ENCODE measurements at regions not wholly inside any gene's neighbourhood (a gene's known extent, or its start where the extent isn't known, plus 50 kb on each side); places are given as distances from the start of the nearest gene placed in this dataset.

DNA sequence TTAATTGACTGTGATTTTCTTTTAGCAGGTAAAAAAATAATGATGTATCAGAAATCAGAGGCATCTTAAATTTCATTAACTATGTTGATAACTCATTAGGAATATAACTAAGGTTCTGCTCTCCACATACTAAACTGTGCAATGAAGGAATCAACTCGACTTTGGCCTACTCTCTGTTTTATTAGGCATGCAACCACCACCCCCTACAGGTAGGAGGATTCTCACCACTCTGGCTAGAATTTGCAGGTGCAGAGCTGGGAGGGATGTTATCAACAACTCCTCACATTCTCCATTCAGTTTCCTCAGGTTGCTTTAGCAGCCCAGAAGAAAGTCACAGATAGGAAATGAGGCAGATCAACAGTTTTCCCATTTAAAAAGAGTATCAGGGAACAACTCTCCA lies 160.1 kb downstream of the COX18 start:
- no peaks in the 10 kb centered on the region for H3K9me3 ChIP-seq (ENCODE audit: control insufficient read depth in 4 of 4, low read length in 3 of 4)
- no peaks in the 10 kb centered on the region for H3K27me3 ChIP-seq (ENCODE audit: control insufficient read depth in 4 of 4, insufficient read depth in 4 of 4, low read length in 3 of 4)
- H3K4me1 ChIP-seq (ENCODE audit: control insufficient read depth in 4 of 4, insufficient read depth in 4 of 4, low read length in 3 of 4), result no peaks in the 10 kb centered on the region
- no peak for TF ChIP-seq FOXA2 (IDR thresholded peaks at IDR 0.05)
- no peak for TF ChIP-seq FOXA1 (IDR thresholded peaks at IDR 0.05)
- peak; percentile 86 to 88 for TF ChIP-seq RAD21 (IDR thresholded peaks at IDR 0.05)
- TF ChIP-seq, protein P1, sequence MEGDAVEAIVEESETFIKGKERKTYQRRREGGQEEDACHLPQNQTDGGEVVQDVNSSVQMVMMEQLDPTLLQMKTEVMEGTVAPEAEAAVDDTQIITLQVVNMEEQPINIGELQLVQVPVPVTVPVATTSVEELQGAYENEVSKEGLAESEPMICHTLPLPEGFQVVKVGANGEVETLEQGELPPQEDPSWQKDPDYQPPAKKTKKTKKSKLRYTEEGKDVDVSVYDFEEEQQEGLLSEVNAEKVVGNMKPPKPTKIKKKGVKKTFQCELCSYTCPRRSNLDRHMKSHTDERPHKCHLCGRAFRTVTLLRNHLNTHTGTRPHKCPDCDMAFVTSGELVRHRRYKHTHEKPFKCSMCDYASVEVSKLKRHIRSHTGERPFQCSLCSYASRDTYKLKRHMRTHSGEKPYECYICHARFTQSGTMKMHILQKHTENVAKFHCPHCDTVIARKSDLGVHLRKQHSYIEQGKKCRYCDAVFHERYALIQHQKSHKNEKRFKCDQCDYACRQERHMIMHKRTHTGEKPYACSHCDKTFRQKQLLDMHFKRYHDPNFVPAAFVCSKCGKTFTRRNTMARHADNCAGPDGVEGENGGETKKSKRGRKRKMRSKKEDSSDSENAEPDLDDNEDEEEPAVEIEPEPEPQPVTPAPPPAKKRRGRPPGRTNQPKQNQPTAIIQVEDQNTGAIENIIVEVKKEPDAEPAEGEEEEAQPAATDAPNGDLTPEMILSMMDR (IDR thresholded peaks at IDR 0.05; ENCODE audit: low read depth, low read length, missing input control), result peak; percentile 59
- TF ChIP-seq, protein P2, sequence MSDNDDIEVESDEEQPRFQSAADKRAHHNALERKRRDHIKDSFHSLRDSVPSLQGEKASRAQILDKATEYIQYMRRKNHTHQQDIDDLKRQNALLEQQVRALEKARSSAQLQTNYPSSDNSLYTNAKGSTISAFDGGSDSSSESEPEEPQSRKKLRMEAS (IDR thresholded peaks at IDR 0.05), result no peak
- no peak for TF ChIP-seq RXRA (IDR thresholded peaks at IDR 0.05)
- no peak for TF ChIP-seq EGR1 (IDR thresholded peaks at IDR 0.05; ENCODE audit: low read depth in 2 of 2)
- TF ChIP-seq, protein P3, sequence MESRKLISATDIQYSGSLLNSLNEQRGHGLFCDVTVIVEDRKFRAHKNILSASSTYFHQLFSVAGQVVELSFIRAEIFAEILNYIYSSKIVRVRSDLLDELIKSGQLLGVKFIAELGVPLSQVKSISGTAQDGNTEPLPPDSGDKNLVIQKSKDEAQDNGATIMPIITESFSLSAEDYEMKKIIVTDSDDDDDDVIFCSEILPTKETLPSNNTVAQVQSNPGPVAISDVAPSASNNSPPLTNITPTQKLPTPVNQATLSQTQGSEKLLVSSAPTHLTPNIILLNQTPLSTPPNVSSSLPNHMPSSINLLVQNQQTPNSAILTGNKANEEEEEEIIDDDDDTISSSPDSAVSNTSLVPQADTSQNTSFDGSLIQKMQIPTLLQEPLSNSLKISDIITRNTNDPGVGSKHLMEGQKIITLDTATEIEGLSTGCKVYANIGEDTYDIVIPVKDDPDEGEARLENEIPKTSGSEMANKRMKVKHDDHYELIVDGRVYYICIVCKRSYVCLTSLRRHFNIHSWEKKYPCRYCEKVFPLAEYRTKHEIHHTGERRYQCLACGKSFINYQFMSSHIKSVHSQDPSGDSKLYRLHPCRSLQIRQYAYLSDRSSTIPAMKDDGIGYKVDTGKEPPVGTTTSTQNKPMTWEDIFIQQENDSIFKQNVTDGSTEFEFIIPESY (IDR thresholded peaks at IDR 0.05), result no peak
- TF ChIP-seq HNF4G (IDR thresholded peaks at IDR 0.05), result no peak
- TF ChIP-seq JUND (IDR thresholded peaks at IDR 0.05), result no peak
- no peak for TF ChIP-seq YY1 (IDR thresholded peaks at IDR 0.05)
- TF ChIP-seq GABPA (IDR thresholded peaks at IDR 0.05 in 1 of 2, conservative IDR thresholded peaks at IDR 0.05 in 1 of 2), result no peak
- no peak for TF ChIP-seq TAF1 (conservative IDR thresholded peaks at IDR 0.05)
- TF ChIP-seq, protein P4, sequence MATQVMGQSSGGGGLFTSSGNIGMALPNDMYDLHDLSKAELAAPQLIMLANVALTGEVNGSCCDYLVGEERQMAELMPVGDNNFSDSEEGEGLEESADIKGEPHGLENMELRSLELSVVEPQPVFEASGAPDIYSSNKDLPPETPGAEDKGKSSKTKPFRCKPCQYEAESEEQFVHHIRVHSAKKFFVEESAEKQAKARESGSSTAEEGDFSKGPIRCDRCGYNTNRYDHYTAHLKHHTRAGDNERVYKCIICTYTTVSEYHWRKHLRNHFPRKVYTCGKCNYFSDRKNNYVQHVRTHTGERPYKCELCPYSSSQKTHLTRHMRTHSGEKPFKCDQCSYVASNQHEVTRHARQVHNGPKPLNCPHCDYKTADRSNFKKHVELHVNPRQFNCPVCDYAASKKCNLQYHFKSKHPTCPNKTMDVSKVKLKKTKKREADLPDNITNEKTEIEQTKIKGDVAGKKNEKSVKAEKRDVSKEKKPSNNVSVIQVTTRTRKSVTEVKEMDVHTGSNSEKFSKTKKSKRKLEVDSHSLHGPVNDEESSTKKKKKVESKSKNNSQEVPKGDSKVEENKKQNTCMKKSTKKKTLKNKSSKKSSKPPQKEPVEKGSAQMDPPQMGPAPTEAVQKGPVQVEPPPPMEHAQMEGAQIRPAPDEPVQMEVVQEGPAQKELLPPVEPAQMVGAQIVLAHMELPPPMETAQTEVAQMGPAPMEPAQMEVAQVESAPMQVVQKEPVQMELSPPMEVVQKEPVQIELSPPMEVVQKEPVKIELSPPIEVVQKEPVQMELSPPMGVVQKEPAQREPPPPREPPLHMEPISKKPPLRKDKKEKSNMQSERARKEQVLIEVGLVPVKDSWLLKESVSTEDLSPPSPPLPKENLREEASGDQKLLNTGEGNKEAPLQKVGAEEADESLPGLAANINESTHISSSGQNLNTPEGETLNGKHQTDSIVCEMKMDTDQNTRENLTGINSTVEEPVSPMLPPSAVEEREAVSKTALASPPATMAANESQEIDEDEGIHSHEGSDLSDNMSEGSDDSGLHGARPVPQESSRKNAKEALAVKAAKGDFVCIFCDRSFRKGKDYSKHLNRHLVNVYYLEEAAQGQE (IDR thresholded peaks at IDR 0.05), result no peak
- TF ChIP-seq, protein P5, sequence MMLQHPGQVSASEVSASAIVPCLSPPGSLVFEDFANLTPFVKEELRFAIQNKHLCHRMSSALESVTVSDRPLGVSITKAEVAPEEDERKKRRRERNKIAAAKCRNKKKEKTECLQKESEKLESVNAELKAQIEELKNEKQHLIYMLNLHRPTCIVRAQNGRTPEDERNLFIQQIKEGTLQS (IDR thresholded peaks at IDR 0.05), result no peak
- no peak for TF ChIP-seq SP1 (IDR thresholded peaks at IDR 0.05)
- TF ChIP-seq NR2F2 (IDR thresholded peaks at IDR 0.05), result no peak
- peak; percentile 41 to 45 for TF ChIP-seq HNF4A (conservative IDR thresholded peaks at IDR 0.05)
- no peak overlapping the region for H3K9ac ChIP-seq (ENCODE audit: low read depth in 1 of 2, low read length in 2 of 2)
- H3K4me3 ChIP-seq (ENCODE audit: low read depth in 1 of 3, low read length in 3 of 3), result no peak overlapping the region
- 5% methylated on average over 1 of the region's 1 CpG for WGBS
- DNase-seq (ENCODE audit: low spot score), result no peak
- H3K27ac ChIP-seq (ENCODE audit: low read depth in 1 of 2, low read length in 2 of 2), result no peak overlapping the region
- no peaks in the 10 kb centered on the region for H3K36me3 ChIP-seq (ENCODE audit: control insufficient read depth in 4 of 4, insufficient read depth in 3 of 4, low read depth in 1 of 4, low read length in 3 of 4)
